Fibroblast of mammary gland (primary cell): ENCODE measurements at regions not wholly inside any gene's neighbourhood (a gene's known extent, or its start where the extent isn't known, plus 50 kb on each side); places are given as distances from the start of the nearest gene placed in this dataset.

ENCODE experiments used
- DNase-seq: peaks from one replicate; pipeline ENCODE4 v3.0.0-alpha.2; 2010; ENCODE audit warnings: low read depth
- H3K4me3 ChIP-seq: 2 replicates; pipeline ENCODE4 v1.5.1; 2011; ENCODE audit warnings: low read depth, mild to moderate bottlenecking, low read length, moderate library complexity; ENCODE audit not compliant: control insufficient read depth
- TF ChIP-seq, protein P1 (sequence below): conservative IDR thresholded peaks from 2 replicates; pipeline ENCODE4 v1.5.1; 2011; ENCODE audit warnings: low read depth, low read length, inconsistent platforms; ENCODE audit not compliant: control insufficient read depth, insufficient read depth

DNA sequence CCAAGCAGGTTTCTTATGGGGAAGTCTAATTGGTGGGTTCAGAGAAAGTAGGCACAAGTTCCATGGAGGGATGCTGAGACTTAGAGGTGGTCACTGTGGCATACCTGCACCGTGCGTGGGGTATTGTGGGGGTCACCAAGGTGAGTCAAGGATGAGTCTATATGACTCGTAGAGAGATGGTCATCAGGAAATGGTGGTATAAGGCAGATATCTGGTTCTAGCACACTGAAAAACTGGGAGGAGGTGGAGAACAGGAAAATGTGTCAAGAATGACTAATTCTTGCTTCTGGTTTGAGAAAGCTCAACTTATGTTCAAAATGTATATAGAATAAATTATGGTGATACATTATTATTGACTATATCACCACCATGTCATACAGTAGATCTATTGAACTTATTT, 258.1 kb downstream of the RAB38 start:
- peak; percentile 1 for DNase-seq
- no peak overlapping the region for H3K4me3 ChIP-seq
- TF ChIP-seq, protein P1, sequence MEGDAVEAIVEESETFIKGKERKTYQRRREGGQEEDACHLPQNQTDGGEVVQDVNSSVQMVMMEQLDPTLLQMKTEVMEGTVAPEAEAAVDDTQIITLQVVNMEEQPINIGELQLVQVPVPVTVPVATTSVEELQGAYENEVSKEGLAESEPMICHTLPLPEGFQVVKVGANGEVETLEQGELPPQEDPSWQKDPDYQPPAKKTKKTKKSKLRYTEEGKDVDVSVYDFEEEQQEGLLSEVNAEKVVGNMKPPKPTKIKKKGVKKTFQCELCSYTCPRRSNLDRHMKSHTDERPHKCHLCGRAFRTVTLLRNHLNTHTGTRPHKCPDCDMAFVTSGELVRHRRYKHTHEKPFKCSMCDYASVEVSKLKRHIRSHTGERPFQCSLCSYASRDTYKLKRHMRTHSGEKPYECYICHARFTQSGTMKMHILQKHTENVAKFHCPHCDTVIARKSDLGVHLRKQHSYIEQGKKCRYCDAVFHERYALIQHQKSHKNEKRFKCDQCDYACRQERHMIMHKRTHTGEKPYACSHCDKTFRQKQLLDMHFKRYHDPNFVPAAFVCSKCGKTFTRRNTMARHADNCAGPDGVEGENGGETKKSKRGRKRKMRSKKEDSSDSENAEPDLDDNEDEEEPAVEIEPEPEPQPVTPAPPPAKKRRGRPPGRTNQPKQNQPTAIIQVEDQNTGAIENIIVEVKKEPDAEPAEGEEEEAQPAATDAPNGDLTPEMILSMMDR = no peak

DNA sequence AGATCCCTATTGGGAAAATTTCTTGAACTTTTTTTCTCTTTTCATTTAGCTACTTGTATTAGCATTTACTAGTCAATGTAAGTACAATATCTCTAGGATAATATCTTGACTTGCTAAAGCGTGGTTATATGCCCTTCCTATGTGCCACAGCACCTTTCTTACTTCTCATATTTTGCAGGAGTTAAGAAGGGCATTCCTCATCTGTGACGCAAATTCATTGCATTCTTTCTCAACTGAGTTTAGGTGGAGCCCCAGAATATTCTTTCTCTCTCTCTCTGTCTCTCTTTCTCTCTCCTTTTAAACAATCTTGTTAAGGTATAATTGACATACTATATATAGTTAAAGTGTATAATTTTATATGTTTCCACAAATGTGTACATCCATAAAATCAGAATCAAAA, 266.1 kb downstream of the RAB38 start:
- no peak overlapping the region for H3K4me3 ChIP-seq
- TF ChIP-seq, protein P1 = no peak
- no peak for DNase-seq

DNA sequence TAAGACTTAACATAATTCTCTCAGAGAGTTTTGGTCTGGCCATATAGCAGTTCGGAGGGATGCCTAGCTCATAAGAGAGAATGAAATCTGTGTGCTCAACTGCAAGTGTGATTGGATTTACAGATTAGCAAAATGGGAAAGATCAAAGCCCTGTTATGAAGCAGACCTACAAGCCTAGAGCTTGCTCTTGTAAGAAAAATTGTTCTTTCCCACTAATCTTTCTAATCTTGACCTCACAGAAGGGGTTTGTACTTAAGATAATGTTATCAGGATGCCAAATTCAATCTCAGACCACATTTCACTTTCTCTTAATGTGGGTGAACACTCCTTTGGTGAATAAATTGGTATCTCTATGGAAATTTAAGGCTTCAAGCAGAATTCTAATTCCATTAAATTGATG, 267.2 kb downstream of the RAB38 start:
- no peak for DNase-seq
- TF ChIP-seq, protein P1 = no peak
- H3K4me3 ChIP-seq = no peak overlapping the region

DNA sequence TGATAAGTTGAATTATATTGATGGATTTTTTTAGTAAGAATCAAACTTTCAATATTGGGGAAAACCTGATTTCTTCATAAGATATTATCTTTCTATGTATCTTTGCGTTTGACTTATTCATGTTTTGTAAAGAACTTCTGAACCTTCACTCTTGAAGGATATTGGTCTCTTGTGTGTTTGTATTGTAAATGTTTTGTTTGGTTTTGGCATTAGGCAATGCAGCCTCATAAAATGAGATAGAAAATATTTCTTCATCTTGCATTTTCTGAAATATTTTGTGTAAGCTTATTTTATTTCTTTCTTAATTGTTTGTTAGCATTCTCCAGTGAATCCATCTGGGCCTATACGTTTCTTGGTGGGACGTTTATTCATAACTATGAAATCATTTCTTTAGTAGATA, 271.9 kb downstream of the RAB38 start:
- DNase-seq = no peak
- TF ChIP-seq, protein P1 = no peak
- H3K4me3 ChIP-seq = no peak overlapping the region

DNA sequence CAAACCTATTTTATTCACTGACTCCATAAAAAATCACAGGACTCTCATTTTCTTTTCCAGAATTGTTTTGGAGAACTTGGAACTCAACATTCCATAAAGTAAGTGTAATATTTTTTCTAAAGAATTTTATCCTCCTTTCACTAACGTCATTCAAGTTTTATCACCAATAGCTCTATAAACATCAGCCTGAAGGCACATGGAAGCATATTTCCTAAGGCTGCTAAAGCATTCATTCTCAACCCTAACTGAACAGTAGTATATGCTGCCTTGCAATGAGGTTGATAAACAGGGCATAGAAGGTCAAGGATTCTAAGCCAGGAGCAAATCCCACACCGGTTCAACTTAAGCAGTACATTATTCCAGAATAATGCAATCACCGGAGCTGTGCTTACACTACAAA, 273.9 kb downstream of the RAB38 start:
- no peak for DNase-seq
- no peak overlapping the region for H3K4me3 ChIP-seq
- TF ChIP-seq, protein P1 = no peak

DNA sequence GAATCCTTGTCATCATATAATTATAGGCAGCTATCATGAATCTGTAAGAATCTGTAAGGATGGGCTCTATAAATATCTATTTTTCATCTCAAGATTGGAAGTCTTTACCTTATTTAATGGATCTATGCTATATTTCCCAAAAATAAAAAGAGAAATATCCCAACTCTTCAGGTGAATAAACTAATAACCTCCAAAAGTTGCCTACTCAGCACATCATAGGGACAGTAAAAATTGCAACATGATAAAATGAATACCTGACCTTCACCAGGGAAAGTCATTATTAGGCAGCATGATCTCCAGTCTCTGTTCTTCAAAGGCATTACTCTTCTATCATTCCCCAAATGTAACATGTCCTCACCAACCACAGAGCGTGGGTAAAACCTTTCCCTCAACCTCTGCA, 277.3 kb downstream of the RAB38 start:
- no peak for DNase-seq
- H3K4me3 ChIP-seq = no peak overlapping the region
- TF ChIP-seq, protein P1 = no peak

DNA sequence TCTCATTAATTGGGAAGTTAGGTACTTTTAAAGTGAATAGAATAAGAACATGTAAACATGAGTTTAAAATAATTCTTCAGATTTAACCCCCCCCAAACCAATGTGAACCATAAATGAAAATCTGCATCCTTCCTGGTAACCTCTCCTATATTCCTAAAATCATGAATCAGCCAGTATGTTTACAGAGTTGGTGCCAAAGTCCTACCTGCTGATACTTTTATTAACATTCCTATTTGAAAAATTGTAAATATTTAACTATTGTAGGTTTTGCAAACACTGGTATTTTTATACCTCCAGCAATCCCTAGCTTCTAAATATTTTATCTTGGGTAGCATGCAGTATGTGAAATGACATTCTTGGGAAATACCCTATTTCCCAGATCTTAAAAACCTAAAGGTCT, 278.2 kb downstream of the RAB38 start:
- DNase-seq = no peak
- H3K4me3 ChIP-seq = no peak overlapping the region
- TF ChIP-seq, protein P1 = no peak
